ENCODE measurements at regions not wholly inside any gene's neighbourhood (a gene's known extent, or its start where the extent isn't known, plus 50 kb on each side); places are given as distances from the start of the nearest gene placed in this dataset.

- TF ChIP-seq, protein P1, sequence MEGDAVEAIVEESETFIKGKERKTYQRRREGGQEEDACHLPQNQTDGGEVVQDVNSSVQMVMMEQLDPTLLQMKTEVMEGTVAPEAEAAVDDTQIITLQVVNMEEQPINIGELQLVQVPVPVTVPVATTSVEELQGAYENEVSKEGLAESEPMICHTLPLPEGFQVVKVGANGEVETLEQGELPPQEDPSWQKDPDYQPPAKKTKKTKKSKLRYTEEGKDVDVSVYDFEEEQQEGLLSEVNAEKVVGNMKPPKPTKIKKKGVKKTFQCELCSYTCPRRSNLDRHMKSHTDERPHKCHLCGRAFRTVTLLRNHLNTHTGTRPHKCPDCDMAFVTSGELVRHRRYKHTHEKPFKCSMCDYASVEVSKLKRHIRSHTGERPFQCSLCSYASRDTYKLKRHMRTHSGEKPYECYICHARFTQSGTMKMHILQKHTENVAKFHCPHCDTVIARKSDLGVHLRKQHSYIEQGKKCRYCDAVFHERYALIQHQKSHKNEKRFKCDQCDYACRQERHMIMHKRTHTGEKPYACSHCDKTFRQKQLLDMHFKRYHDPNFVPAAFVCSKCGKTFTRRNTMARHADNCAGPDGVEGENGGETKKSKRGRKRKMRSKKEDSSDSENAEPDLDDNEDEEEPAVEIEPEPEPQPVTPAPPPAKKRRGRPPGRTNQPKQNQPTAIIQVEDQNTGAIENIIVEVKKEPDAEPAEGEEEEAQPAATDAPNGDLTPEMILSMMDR (optimal IDR thresholded peaks at IDR 0.05 in 1 of 3, IDR thresholded peaks at IDR 0.05 in 1 of 3, conservative IDR thresholded peaks at IDR 0.05 in 1 of 3; ENCODE audit: extremely low read depth in 1 of 3, insufficient read depth in 2 of 3, low read length in 3 of 3): no peak
- no peak for TF ChIP-seq EZH2 (IDR thresholded peaks at IDR 0.05; ENCODE audit: low read length)
Measured at GRCh38 chr1:77627978-77628570, 54.4 kb downstream of the ZZZ3 start.

Data from keratinocyte (primary cell).